VCaP (cell line): ENCODE measurements at regions not wholly inside any gene's neighbourhood (a gene's known extent, or its start where the extent isn't known, plus 50 kb on each side); places are given as distances from the start of the nearest gene placed in this dataset.

ENCODE experiments used
- H3K27ac ChIP-seq: fragments of 450-650 bp; 2 replicates; pipeline ENCODE4 v1.5.1; 2017
- TF ChIP-seq, protein P1 (sequence below): fragments of 450-650 bp; conservative IDR thresholded peaks from 2 replicates; pipeline ENCODE4 v1.5.1; 2017; ENCODE audit warnings: mild to moderate bottlenecking, moderate library complexity

GRCh38 chr5:8825139-8825757 is 720.6 kb downstream of the SEMA5A start:
- TF ChIP-seq, protein P1, sequence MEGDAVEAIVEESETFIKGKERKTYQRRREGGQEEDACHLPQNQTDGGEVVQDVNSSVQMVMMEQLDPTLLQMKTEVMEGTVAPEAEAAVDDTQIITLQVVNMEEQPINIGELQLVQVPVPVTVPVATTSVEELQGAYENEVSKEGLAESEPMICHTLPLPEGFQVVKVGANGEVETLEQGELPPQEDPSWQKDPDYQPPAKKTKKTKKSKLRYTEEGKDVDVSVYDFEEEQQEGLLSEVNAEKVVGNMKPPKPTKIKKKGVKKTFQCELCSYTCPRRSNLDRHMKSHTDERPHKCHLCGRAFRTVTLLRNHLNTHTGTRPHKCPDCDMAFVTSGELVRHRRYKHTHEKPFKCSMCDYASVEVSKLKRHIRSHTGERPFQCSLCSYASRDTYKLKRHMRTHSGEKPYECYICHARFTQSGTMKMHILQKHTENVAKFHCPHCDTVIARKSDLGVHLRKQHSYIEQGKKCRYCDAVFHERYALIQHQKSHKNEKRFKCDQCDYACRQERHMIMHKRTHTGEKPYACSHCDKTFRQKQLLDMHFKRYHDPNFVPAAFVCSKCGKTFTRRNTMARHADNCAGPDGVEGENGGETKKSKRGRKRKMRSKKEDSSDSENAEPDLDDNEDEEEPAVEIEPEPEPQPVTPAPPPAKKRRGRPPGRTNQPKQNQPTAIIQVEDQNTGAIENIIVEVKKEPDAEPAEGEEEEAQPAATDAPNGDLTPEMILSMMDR: no peak
- no peak overlapping the region for H3K27ac ChIP-seq

GRCh38 chr5:8826508-8826907 is 719.4 kb downstream of the SEMA5A start:
- H3K27ac ChIP-seq: no peak overlapping the region
- TF ChIP-seq, protein P1: no peak

- TF ChIP-seq, protein P1: no peak
- H3K27ac ChIP-seq: no peak overlapping the region
These were observed 718.2 kb downstream of the SEMA5A start for GRCh38 chr5:8827696-8828095.

DNA sequence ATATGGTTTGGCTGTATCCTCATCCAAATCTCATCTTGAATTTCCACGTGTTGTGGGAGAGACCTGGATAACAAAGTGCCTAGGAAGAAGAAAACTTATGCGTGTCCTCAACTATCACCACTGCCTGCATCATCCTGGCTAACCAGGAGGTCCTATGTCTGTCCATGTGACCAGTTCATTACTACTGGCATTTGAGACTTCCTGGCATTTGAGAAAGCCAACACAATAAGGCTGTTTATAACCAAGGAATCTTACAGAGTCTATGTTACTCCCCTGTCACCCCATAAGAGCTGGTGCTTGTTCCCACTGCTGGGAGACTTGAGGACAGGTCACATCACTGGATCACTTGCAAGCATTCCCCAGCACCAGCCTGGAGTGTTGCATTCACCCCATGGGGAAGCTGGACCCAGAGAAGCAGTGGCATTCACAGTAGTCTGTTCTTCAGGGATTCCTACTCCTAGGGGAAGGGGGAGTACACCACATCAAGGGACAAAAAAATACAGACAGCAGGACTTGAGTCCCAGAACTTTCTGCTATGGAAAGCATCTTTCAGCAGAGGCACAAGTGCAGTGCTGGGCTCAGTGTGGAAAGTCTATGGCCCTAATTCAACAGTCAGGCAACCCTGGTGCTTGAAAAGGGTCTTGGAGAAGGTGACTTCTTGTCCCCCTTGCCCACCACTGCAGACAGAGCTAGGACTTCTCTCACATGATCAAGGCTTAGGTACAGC is 717.1 kb downstream of the SEMA5A start:
- TF ChIP-seq, protein P1: no peak
- H3K27ac ChIP-seq: no peak overlapping the region

- H3K27ac ChIP-seq: no peak overlapping the region
- TF ChIP-seq, protein P1: no peak
These were observed 716.4 kb downstream of the SEMA5A start for GRCh38 chr5:8829323-8830029.

GRCh38 chr5:8831251-8831650 is 714.6 kb downstream of the SEMA5A start:
- TF ChIP-seq, protein P1: no peak

DNA sequence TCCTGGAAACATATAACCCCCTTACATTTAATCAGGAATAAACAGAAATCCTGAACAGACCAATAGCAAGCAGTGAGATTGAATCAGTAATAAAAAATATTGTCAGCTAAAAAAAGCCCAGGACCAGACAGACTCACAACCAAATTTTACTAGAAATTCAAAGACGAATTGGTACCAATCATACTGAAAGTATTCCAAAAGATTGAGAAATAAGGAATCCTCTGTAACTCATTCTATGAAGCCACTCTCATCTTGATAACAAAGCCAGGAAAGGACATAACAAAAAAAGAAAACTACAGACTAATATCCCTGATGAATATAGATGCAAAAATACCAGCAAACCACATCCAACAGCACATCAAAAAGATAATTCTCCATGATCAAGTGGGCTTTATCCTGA is 714.0 kb downstream of the SEMA5A start:
- no peak overlapping the region for H3K27ac ChIP-seq
- TF ChIP-seq, protein P1: no peak

More at GRCh38 chr5:8831251-8831650, 714.6 kb downstream of the SEMA5A start:
- H3K27ac ChIP-seq: no peak overlapping the region
